Central memory CD4-positive, alpha-beta T cell (primary cell): ENCODE measurements at regions not wholly inside any gene's neighbourhood (a gene's known extent, or its start where the extent isn't known, plus 50 kb on each side); places are given as distances from the start of the nearest gene placed in this dataset.

ENCODE experiments used
- DNase-seq: peaks from one replicate; pipeline ENCODE4 v3.0.0; 2022

- DNase-seq, result no peak
Observed at GRCh38 chr7:32336726-32337125, 153.5 kb downstream of the LSM5 start.

- DNase-seq, result no peak
Observed at GRCh38 chr7:32335107-32335506, 155.1 kb downstream of the LSM5 start.

GRCh38 chr7:32330602-32331001 lies 159.6 kb downstream of the LSM5 start:
- DNase-seq, result no peak

GRCh38 chr7:32326078-32326477 lies 164.1 kb downstream of the LSM5 start:
- no peak for DNase-seq

- DNase-seq, result no peak
Observed at GRCh38 chr7:32323712-32324111, 166.5 kb downstream of the LSM5 start.

GRCh38 chr7:32319012-32319382 lies 171.2 kb downstream of the LSM5 start:
- no peak for DNase-seq

- DNase-seq, result no peak
Observed at GRCh38 chr7:32318300-32319011, 171.7 kb downstream of the LSM5 start.

- no peak for DNase-seq
Observed at GRCh38 chr7:32316839-32317238, 173.3 kb downstream of the LSM5 start.

- DNase-seq, result no peak
Observed at GRCh38 chr7:32314761-32315160, 175.4 kb downstream of the LSM5 start.

- no peak for DNase-seq
Observed at GRCh38 chr7:32301427-32301826, 188.8 kb downstream of the LSM5 start.

- DNase-seq, result no peak
Observed at GRCh38 chr7:32299133-32299702, 191.0 kb downstream of the LSM5 start.

- no peak for DNase-seq
Observed at GRCh38 chr7:32298408-32299132, 191.6 kb downstream of the LSM5 start.

GRCh38 chr7:32293833-32294232 lies 196.3 kb downstream of the LSM5 start:
- no peak for DNase-seq

- no peak for DNase-seq
Observed at GRCh38 chr7:32289651-32290414, 200.3 kb downstream of the LSM5 start.

- DNase-seq, result no peak
Observed at GRCh38 chr7:32285698-32286097, 204.5 kb downstream of the LSM5 start.

GRCh38 chr7:32283546-32283945 lies 206.6 kb downstream of the LSM5 start:
- DNase-seq, result no peak

- DNase-seq, result no peak
Observed at GRCh38 chr7:32279500-32279899, 209.3 kb upstream of the PDE1C start.

GRCh38 chr7:32275216-32276009 lies 205.2 kb upstream of the PDE1C start:
- no peak for DNase-seq

- DNase-seq, result no peak
Observed at GRCh38 chr7:32273297-32273696, 203.1 kb upstream of the PDE1C start.

GRCh38 chr7:32266932-32267475 lies 196.8 kb upstream of the PDE1C start:
- no peak for DNase-seq

- no peak for DNase-seq
Observed at GRCh38 chr7:32264702-32265284, 194.6 kb upstream of the PDE1C start.

- DNase-seq, result no peak
Observed at GRCh38 chr7:32263611-32264010, 193.4 kb upstream of the PDE1C start.
